Esophagus squamous epithelium (tissue), 5 donors: ENCODE measurements at regions not wholly inside any gene's neighbourhood (a gene's known extent, or its start where the extent isn't known, plus 50 kb on each side); places are given as distances from the start of the nearest gene placed in this dataset.

Experiments used
- DNase-seq: peaks from one replicate; lab custom pipeline; 2025; lab: John Stamatoyannopoulos, UW
- H3K27ac ChIP-seq, 4 donors: fragments of 200-600 bp; sonication (generic); one replicate each; pipeline ENCODE4 v1.5.1; 2016 to 2019; ENCODE audit warnings: mild to moderate bottlenecking in 1 of 4
- H3K27me3 ChIP-seq, 4 donors: fragments of 200-600 bp; sonication (generic); 1 replicate in 3 of 4; 2 replicates in 1 of 4; pipeline versions ENCODE4 v1.5.1 to v1.6.0; 2017 to 2021; ENCODE audit warnings: antibody characterized with exemption in 1 of 4
- H3K36me3 ChIP-seq, 3 donors: fragments of 200-600 bp; sonication (generic); one replicate each; pipeline ENCODE4 v1.5.1; 2016 to 2019
- H3K4me1 ChIP-seq, 3 donors: fragments of 200-600 bp; sonication (generic); one replicate each; pipeline ENCODE4 v1.5.1; 2017 to 2019
- H3K4me3 ChIP-seq, 4 donors: fragments of 200-600 bp; sonication (generic); 1 replicate in 3 of 4; 2 replicates in 1 of 4; pipeline ENCODE4 v1.5.1; 2016 to 2019; ENCODE audit warnings: mild to moderate bottlenecking in 2 of 4, moderate library complexity in 1 of 4
- H3K9me3 ChIP-seq, 3 donors: fragments of 200-600 bp; sonication (generic); one replicate each; pipeline ENCODE4 v1.5.1; 2016 to 2019
- POLR2A ChIP-seq, 4 donors: fragments of 450-650 bp; IDR thresholded peaks; one replicate each; pipeline ENCODE4 v1.6.1; 2017; ENCODE audit warnings: antibody characterized with exemption in 4 of 4, mild to moderate bottlenecking in 4 of 4, moderate library complexity in 3 of 4
- WGBS, 2 donors: methylation state at CpG; one replicate each; pipeline ENCODE4 v1.1.5; 2018; 5-methylcytosine and 5-hydroxymethylcytosine counted together
- intact Hi-C: fragments of 100-400 bp; cut with DNase I; formaldehyde crosslinking; loops from one replicate; pipeline ENCODE4 v1.15.0; 2022
- TF ChIP-seq, protein P1 (sequence below), 6 experiments: fragments of 450-650 bp in 4 of 6; fragments of 200-600 bp in 2 of 6; sonication (generic) in 2 of 6; IDR thresholded peaks; one replicate each; pipeline ENCODE4 v1.5.1; 2016 to 2019; ENCODE audit warnings: antibody characterized with exemption in 6 of 6, mild to moderate bottlenecking in 4 of 6, moderate library complexity in 4 of 6
- donor health status: DM: yes; HTN: yes; CAD: no.

DNA sequence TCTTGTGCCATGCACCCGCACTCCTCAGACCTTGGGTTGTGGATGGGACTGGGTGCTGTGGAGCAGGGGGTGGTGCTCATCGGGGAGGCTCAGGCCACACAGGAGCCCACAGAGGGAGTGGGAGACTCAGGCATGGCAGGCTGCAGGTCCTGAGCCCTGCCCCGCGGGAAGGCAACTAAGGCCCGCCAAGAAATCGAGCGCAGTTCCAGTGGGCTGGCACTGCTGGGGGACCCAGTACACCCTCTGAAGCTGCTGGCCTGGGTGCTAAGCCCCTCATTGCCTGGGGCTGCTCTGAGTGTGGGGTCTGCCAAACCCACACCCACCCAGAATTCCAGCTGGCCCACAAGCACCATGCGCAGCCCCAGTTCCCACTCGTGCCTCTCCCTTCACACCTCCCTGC, 450.5 kb upstream of the FGF16 start:
- H3K36me3 ChIP-seq = no peaks in the 10 kb centered on the region
- TF ChIP-seq, protein P1, sequence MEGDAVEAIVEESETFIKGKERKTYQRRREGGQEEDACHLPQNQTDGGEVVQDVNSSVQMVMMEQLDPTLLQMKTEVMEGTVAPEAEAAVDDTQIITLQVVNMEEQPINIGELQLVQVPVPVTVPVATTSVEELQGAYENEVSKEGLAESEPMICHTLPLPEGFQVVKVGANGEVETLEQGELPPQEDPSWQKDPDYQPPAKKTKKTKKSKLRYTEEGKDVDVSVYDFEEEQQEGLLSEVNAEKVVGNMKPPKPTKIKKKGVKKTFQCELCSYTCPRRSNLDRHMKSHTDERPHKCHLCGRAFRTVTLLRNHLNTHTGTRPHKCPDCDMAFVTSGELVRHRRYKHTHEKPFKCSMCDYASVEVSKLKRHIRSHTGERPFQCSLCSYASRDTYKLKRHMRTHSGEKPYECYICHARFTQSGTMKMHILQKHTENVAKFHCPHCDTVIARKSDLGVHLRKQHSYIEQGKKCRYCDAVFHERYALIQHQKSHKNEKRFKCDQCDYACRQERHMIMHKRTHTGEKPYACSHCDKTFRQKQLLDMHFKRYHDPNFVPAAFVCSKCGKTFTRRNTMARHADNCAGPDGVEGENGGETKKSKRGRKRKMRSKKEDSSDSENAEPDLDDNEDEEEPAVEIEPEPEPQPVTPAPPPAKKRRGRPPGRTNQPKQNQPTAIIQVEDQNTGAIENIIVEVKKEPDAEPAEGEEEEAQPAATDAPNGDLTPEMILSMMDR (IDR thresholded peaks at IDR 0.05) = no peak
- no peak for TF ChIP-seq POLR2A (IDR thresholded peaks at IDR 0.05)
- H3K27me3 ChIP-seq = no peaks in the 10 kb centered on the region
- intact Hi-C loops = no loop called here
- no peaks in the 10 kb centered on the region for H3K4me1 ChIP-seq
- no peak overlapping the region for H3K27ac ChIP-seq
- 83% methylated on average over 1 of the region's 9 CpGs; no CpG with 5 or more reads in 1 of the 2 donors for WGBS, 2 donors
- no peak for DNase-seq
- H3K9me3 ChIP-seq = no peaks in the 10 kb centered on the region
- no peak overlapping the region for H3K4me3 ChIP-seq

DNA sequence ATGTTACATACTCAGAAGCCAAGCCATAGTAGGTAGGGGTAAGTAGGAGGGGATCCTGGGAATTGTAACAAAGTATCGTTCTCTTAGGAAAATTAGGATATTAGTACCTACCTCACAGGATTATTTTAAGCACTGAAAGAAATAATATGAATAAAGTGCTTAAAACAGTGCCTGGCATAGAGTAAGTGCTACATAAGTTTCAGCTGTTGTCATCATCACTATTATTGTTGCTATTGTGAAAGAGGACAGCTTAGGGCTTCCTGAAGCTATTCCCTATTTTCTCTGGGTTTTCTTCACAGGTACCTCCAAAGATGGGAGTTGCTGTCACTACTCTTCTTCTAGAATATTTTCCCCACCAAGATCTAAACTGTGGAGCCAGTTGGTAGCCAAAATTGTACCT, 443.7 kb upstream of the FGF16 start:
- TF ChIP-seq, protein P1 (IDR thresholded peaks at IDR 0.05) = no peak
- TF ChIP-seq POLR2A (IDR thresholded peaks at IDR 0.05) = no peak
- intact Hi-C loops = no loop called here
- no peaks in the 10 kb centered on the region for H3K36me3 ChIP-seq
- no peaks in the 10 kb centered on the region for H3K9me3 ChIP-seq
- 56 to 88% methylated on average over 1 of the region's 1 CpG for WGBS, 2 donors
- H3K27me3 ChIP-seq = no peaks in the 10 kb centered on the region
- no peak overlapping the region for H3K4me3 ChIP-seq
- no peaks in the 10 kb centered on the region for H3K4me1 ChIP-seq
- DNase-seq = no peak
- no peak overlapping the region for H3K27ac ChIP-seq

DNA sequence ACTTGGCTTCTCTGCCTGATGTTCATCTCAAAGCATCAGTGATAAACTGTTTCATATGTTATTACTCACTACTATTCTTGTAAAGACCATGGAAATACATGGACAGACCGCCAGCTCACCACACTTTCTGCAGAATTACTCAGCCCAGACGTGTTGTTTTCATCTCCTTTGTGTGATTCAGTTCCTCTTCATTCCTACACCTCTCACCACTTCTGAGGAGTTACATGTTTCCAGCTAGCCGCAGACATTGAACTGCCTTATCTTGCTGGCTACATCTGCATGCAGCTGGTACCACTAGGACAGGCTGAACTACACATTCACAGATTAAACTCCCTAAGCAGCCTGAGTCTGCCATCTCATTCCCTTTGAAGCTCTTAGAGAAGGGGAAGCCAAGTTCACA, 443.2 kb upstream of the FGF16 start:
- Histone ChIP-seq H3K27ac (no peak overlapping the region), H3K4me1 (no peaks in the 10 kb centered on the region), H3K36me3 (no peaks in the 10 kb centered on the region), H3K4me3 (no peak overlapping the region), H3K9me3 (no peaks in the 10 kb centered on the region), H3K27me3 (no peaks in the 10 kb centered on the region)
- intact Hi-C loops = no loop called here
- no peak for DNase-seq
- 44% methylated on average over 3 of the region's 3 CpGs for WGBS, 2 donors
- TF ChIP-seq, protein P1 (IDR thresholded peaks at IDR 0.05) = no peak
- no peak for TF ChIP-seq POLR2A (IDR thresholded peaks at IDR 0.05)

DNA sequence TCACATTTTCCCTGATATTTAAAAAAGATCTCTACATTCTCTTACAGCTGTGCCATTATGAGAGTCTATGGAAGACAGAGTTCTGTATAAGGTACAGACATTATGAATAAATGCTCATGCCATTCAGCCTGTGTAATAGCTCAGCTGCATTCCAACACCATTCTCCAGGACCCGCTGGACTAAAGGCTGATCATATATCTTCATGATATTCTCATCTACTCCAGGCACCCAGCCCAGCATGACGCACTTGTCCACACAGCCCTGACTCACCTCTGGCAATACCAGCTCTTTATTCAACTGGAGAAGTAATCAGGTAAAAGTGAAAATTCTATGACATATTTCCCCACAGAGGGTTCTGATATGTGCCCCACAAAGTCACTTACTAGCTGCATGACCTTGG, 437.5 kb upstream of the FGF16 start:
- Histone ChIP-seq H3K4me1 (no peaks in the 10 kb centered on the region), H3K36me3 (no peaks in the 10 kb centered on the region), H3K27ac (no peak overlapping the region), H3K9me3 (no peaks in the 10 kb centered on the region), H3K4me3 (no peak overlapping the region), H3K27me3 (no peaks in the 10 kb centered on the region)
- intact Hi-C loops = no loop called here
- no peak for DNase-seq
- WGBS, 2 donors = 37 to 38% methylated on average over 2 of the region's 2 CpGs
- TF ChIP-seq POLR2A (IDR thresholded peaks at IDR 0.05) = no peak
- TF ChIP-seq, protein P1 (IDR thresholded peaks at IDR 0.05) = no peak

DNA sequence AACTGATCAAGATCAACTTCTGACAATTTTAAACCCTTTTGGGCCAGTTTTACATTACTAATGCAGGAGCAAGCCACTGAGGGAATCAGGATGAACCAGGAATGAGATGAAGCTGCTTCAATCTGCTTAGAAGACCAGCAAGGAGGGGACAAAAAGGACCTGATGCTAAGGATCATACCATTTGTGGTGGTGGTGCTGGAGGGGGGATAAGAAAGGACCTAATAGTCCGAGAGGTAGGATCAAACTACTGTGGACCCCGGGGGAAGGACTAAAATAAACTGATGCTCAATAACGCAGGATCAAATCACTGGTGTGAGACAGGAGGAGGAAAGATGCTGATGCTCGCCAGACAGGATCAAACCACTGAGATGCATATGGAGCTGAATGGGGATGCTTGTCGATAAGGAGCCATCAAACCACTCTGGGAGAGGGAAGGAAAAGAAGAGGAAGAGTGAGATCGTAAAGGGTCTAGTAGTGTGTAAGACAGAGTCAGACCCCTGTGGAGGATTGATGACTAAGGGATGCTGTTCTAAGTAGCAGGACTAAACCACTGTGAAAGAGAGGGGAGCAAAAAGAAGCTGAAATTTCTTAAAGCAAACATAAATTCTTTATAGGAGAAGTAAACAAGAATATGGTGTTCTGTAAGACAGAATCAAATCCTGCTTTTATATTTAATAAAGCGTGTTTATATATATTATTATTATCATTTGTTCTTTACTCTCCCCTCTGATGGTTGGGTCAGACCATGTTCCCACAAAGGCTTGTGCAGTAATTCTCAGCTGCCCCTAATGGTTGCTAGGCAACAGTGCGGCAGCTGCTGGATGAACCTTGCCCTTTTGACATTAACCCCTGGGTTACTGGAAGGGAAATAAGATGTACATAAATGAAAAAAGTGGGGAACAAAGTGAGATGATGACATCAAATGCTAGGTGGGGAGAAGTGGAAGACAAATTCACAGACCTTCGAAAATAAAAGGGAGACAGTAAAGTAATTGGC, 432.5 kb upstream of the FGF16 start:
- no peaks in the 10 kb centered on the region for H3K4me1 ChIP-seq
- H3K4me3 ChIP-seq = no peak overlapping the region
- intact Hi-C loops = no loop called here
- DNase-seq = no peak
- H3K27ac ChIP-seq = no peak overlapping the region
- no peaks in the 10 kb centered on the region for H3K36me3 ChIP-seq
- TF ChIP-seq, protein P1 (IDR thresholded peaks at IDR 0.05) = no peak
- TF ChIP-seq POLR2A (IDR thresholded peaks at IDR 0.05) = no peak
- no peaks in the 10 kb centered on the region for H3K27me3 ChIP-seq
- WGBS, 2 donors = 19 to 42% methylated on average over 9 of the region's 9 CpGs
- no peaks in the 10 kb centered on the region for H3K9me3 ChIP-seq
